Suprapubic skin (tissue), 3 donors: ENCODE measurements at regions not wholly inside any gene's neighbourhood (a gene's known extent, or its start where the extent isn't known, plus 50 kb on each side); places are given as distances from the start of the nearest gene placed in this dataset.

ENCODE experiments used
- CTCF ChIP-seq, 2 donors: fragments of 200-600 bp in 1 of 2; fragments of 450-650 bp in 1 of 2; sonication (generic) in 1 of 2; IDR thresholded peaks; one replicate each; pipeline ENCODE4 v1.5.1; 2016 to 2019; ENCODE audit warnings: antibody characterized with exemption in 2 of 2, mild to moderate bottlenecking in 1 of 2, moderate library complexity in 1 of 2
- EP300 ChIP-seq: sonication (generic); formaldehyde crosslinking; IDR thresholded peaks from one replicate; pipeline ENCODE4 v1.6.1; 2017; ENCODE audit warnings: antibody characterized with exemption
- POLR2A ChIP-seq, 2 donors: fragments of 450-650 bp; IDR thresholded peaks; one replicate each; pipeline ENCODE4 v1.6.1; 2017; ENCODE audit warnings: antibody characterized with exemption in 2 of 2, mild to moderate bottlenecking in 2 of 2, moderate library complexity in 2 of 2

- TF ChIP-seq CTCF (IDR thresholded peaks at IDR 0.05) (no peak), POLR2A (IDR thresholded peaks at IDR 0.05) (no peak), EP300 (no peak)
Observed at GRCh38 chr2:120606931-120607330, 128.7 kb upstream of the GLI2 start.
